ENCODE measurements at regions not wholly inside any gene's neighbourhood (a gene's known extent, or its start where the extent isn't known, plus 50 kb on each side); places are given as distances from the start of the nearest gene placed in this dataset.
A peak's percentile ranks its signal among the peaks of the same experiment; 100 is the strongest.

DNA sequence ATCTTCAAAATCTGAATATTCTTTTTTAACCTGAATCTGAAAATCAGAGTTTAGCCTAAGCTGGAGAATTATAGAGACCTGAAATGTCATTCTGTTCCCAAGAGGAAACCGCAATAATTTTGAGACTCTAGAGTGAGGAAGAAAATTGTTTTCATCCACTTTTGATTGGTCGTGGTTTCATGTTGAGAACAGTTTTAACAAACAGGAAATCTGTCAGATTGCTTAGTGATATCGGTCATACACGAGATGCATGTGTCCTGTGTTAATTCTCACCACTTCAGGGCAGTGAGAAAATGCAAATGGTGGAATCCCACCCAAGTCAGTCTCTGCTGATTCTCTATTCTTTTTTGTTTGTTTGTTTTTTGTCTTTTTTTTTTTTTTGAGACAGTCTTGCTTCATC lies 1498.5 kb upstream of the TMEM132C start:
- peaks cover 49% of the 10 kb centered on the region for H3K9me3 Mint-ChIP-seq

DNA sequence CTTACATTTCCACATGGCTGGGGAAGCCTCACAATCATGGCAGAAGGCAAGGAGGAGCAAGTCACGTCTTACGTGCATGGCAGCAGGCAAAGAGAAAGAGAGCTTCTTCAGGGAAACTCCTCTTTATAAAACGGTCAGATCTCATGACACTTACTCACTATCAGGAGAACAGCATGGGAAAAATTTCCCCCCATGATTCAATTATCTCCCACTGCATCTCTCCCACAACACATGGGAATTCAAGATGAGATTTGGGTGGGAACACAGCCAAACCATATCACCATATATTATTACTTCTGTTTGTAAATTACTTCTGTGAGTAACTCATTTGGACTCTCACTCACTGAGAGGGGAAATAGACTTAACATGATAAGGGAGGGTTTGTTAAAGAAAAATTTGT lies 1496.8 kb upstream of the TMEM132C start:
- Mint-ChIP-seq H3K4me3 (no peak overlapping the region; the same call in 1 of the 2 replicates), H3K36me3 (ENCODE audit: low read depth) (no peaks in the 10 kb centered on the region; the same call in 1 of the 2 replicates), H3K27me3 (ENCODE audit: insufficient read depth) (no peaks in the 10 kb centered on the region), H3K9me3 (peaks cover 42% of the 10 kb centered on the region), H3K4me1 (ENCODE audit: low read depth) (peaks cover 8% of the 10 kb centered on the region; the same call in 1 of the 2 replicates), H3K27ac (no peak overlapping the region)
- DNase-seq: no peak
- TF ChIP-seq, protein P1, sequence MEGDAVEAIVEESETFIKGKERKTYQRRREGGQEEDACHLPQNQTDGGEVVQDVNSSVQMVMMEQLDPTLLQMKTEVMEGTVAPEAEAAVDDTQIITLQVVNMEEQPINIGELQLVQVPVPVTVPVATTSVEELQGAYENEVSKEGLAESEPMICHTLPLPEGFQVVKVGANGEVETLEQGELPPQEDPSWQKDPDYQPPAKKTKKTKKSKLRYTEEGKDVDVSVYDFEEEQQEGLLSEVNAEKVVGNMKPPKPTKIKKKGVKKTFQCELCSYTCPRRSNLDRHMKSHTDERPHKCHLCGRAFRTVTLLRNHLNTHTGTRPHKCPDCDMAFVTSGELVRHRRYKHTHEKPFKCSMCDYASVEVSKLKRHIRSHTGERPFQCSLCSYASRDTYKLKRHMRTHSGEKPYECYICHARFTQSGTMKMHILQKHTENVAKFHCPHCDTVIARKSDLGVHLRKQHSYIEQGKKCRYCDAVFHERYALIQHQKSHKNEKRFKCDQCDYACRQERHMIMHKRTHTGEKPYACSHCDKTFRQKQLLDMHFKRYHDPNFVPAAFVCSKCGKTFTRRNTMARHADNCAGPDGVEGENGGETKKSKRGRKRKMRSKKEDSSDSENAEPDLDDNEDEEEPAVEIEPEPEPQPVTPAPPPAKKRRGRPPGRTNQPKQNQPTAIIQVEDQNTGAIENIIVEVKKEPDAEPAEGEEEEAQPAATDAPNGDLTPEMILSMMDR (IDR thresholded peaks at IDR 0.05): no peak

More for the DNA sequence above, 1498.5 kb upstream of the TMEM132C start:
- no peaks in the 10 kb centered on the region; the same call in 1 of the 2 replicates for H3K27me3 Mint-ChIP-seq (ENCODE audit: insufficient read depth)
- H3K4me3 Mint-ChIP-seq: no peak overlapping the region
- H3K4me1 Mint-ChIP-seq (ENCODE audit: low read depth): peaks cover 8% of the 10 kb centered on the region; the same call in 1 of the 2 replicates
- TF ChIP-seq, protein P1 (IDR thresholded peaks at IDR 0.05): no peak
- peaks cover 6% of the 10 kb centered on the region for H3K36me3 Mint-ChIP-seq (ENCODE audit: low read depth)
- DNase-seq: no peak
- H3K27ac Mint-ChIP-seq: no peak overlapping the region

DNA sequence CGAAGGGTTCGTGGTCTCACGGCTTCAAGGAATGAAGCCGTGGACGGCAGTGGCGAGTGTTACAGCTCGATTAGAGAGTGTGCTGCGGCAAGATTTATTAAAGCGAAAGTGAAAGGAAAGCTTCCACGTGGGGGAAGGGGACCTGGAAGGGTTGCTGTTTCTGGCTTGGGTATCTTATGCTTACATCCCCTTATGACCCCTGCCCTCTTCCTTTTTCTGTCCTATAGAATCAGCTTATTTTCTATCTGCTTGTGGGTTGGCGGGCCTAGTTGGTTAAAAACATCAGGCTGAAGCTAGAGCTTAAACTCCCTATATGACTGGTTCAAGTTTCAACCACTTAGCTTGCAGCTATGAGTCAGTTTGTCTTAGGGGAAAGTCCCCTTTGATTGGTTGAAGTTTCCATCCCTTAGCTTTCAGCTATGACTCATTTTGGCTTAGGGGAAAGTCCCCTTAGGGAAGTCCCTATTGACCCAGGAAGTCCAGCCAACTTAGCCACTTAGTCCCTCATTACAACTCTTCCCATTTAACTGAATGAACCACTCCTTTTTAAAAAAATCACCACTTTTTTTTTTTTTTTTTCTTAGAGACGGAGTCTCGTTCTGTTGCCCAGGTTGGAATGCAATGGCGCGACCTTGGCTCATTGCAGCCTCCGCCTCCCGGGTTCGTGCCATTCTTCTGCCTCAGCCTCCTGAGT lies 1494.7 kb upstream of the TMEM132C start:
- DNase-seq: peak; percentile 24
- Mint-ChIP-seq H3K4me3 (peak overlapping the region; percentile 85), H3K27ac (peak overlapping the region; percentile 70; the same call in 1 of the 2 replicates), H3K9me3 (peaks cover 48% of the 10 kb centered on the region), H3K27me3 (ENCODE audit: insufficient read depth) (no peaks in the 10 kb centered on the region), H3K36me3 (ENCODE audit: low read depth) (no peaks in the 10 kb centered on the region; the same call in 1 of the 2 replicates), H3K4me1 (ENCODE audit: low read depth) (peaks cover 8% of the 10 kb centered on the region; the same call in 1 of the 2 replicates)
- TF ChIP-seq, protein P1 (IDR thresholded peaks at IDR 0.05): no peak

DNA sequence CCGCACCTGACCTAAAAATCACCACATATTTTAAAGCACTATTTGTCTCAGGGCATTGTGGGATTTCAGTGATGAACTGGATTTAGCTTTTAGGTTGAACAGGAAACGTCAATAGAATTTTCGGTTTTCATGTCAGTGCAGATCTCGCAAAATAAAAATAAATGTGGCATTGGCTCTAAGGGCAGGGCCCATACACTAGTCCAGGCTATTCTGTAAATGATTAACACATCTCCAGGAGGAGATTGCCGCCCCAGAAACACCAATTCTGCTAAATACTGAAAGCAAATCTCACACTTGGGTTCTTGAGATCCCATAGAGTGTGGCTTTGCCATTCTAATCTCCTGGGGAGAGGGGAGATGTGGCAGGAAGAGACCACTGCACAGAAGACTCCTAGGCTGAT lies 1494.0 kb upstream of the TMEM132C start:
- TF ChIP-seq, protein P1 (IDR thresholded peaks at IDR 0.05): no peak
- no peak for DNase-seq
- Mint-ChIP-seq H3K36me3 (ENCODE audit: low read depth) (no peaks in the 10 kb centered on the region; the same call in 1 of the 2 replicates), H3K27me3 (ENCODE audit: insufficient read depth) (no peaks in the 10 kb centered on the region), H3K27ac (no peak overlapping the region), H3K9me3 (peaks cover 51% of the 10 kb centered on the region), H3K4me1 (ENCODE audit: low read depth) (peaks cover 8% of the 10 kb centered on the region; the same call in 1 of the 2 replicates), H3K4me3 (no peak overlapping the region)

DNA sequence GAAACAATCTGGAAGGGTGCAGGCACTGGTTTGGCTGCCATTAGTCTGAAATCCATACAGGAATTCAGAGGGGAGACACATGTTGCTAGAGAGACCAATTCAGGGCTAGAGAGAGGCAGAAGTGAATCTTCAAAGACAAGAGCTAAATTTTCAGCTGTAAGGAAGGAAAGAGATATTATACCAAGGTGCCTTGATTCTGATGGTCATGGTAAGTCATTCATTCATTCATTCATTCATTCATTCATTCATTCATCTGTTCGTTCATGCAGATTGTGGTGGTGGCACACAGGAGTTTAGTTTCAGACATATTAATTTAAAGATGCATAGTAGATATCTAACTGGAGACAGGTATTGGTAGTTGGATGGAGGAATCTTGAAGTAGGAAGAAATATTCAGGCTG lies 1493.5 kb upstream of the TMEM132C start:
- TF ChIP-seq, protein P1 (IDR thresholded peaks at IDR 0.05): no peak
- DNase-seq: no peak
- no peak overlapping the region for H3K27ac Mint-ChIP-seq
- H3K27me3 Mint-ChIP-seq (ENCODE audit: insufficient read depth): no peaks in the 10 kb centered on the region
- no peaks in the 10 kb centered on the region; the same call in 1 of the 2 replicates for H3K36me3 Mint-ChIP-seq (ENCODE audit: low read depth)
- H3K9me3 Mint-ChIP-seq: peaks cover 47% of the 10 kb centered on the region
- peaks cover 8% of the 10 kb centered on the region; the same call in 1 of the 2 replicates for H3K4me1 Mint-ChIP-seq (ENCODE audit: low read depth)
- no peak overlapping the region for H3K4me3 Mint-ChIP-seq
